ENCODE measurements at regions not wholly inside any gene's neighbourhood (a gene's known extent, or its start where the extent isn't known, plus 50 kb on each side); places are given as distances from the start of the nearest gene placed in this dataset.
"Not testable (repeated sequence)": the region's sequence is repeated elsewhere in the genome, so short reads cannot be mapped to it uniquely, and the experiment has no call there.

- DNase-seq (ENCODE audit: low spot score) = no peak
- no peak for TF ChIP-seq CTCF (IDR thresholded peaks at IDR 0.05)
- no peak for ATAC-seq (ENCODE audit: low FRiP score)
Observed at GRCh38 chr2:134041877-134042276, 212.0 kb upstream of the MGAT5 start.

DNA sequence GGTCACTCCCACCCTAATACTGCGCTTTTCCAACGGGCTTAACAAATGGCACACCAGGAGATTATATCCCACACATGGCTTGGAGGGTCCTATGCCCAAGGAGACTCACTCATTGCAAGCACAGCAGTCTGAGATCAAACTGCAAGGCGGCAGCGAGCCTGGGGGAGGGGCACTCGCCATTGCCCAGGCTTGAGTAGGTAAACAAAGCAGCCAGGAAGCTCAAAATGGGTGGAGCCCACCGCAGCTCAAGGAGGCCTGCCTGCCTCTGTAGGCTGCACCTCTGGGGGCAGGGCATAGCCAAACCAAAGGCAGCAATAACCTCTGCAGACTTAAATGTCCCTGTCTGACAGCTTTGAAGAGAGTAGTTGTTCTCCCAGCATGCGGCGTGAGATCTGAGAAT is 210.8 kb upstream of the MGAT5 start:
- DNase-seq (ENCODE audit: low spot score); ATAC-seq (ENCODE audit: low FRiP score): not testable (repeated sequence)

DNA sequence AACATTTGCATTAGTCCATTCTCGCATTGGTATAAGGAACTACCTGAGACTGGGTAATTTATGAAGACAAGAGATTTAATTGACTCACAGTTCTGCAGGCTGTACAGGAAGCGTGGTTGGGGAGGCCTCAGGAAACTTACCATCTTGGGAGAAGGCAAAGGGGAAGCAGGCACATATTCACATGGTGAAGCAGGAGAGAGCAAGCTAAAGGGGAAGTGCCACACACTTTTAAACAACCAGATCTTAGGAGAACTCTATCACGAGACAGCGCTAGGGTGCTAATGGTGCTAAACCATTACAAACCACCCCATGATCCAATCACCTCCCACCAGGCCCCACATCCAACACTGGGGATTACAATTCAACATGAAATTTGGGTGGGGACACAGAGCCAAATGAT is 201.7 kb upstream of the MGAT5 start:
- no peak for ATAC-seq (ENCODE audit: low FRiP score)
- no peak for DNase-seq (ENCODE audit: low spot score)

GRCh38 chr2:134056173-134056572 is 197.7 kb upstream of the MGAT5 start:
- TF ChIP-seq CTCF (IDR thresholded peaks at IDR 0.05) = no peak
- no peak for DNase-seq (ENCODE audit: low spot score)
- no peak for ATAC-seq (ENCODE audit: low FRiP score)

More for the DNA sequence above, 201.7 kb upstream of the MGAT5 start:
- no peak for TF ChIP-seq CTCF (IDR thresholded peaks at IDR 0.05)

DNA sequence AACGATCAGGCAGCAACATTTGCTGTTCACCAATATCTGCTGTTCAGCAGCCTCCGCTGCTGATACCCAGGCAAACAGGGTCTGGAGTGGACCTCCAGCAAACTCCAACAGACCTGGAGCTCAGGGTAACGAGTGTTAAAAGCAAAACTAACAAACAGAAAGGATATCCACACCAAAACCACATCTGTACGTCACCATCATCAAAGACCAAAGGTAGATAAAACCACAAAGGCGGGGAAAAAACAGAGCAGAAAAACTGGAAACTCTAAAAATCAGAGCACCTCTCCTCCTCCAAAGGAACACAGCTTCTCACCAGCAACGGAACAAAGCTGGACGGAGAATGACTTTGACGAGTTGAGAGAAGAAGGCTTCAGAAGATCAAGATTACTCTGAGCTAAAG is 192.8 kb upstream of the MGAT5 start:
- ATAC-seq (ENCODE audit: low FRiP score); DNase-seq (ENCODE audit: low spot score): not testable (repeated sequence)

DNA sequence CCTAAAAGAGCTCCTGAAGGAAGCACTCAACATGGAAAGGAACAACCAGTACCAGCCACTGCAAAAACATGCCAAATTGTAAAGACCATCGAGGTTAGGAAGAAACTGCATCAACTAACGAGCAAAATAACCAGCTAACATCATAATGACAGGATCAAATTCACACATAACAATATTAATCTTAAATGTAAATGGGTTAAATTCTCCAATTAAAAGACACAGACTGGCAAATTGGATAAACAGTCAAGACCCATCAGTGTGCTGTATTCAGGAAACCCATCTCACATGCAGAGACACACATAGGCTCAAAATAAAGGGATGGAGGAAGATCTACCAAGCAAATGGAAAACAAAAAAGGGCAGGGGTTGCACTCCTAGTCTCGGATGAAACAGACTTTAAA is 191.6 kb upstream of the MGAT5 start:
- not testable (repeated sequence) for ATAC-seq (ENCODE audit: low FRiP score)

DNA sequence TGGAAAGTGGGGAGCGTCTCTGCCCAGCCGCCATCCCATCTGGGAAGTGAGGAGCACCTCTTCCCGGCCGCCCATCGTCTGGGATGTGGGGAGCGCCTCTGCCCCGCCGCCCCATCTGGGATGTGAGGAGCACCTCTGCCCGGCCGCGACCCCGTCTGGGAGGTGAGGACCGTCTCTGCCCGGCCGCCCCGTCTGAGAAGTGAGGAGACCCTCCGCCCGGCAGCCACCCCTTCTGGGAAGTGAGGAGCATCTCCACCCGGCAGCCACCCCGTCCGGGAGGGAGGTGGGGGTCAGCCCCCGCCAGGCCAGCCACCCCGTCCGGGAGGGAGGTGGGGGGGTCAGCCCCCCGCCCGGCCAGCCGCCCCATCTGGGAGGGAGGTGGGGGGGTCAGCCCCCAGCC is 190.0 kb upstream of the MGAT5 start:
- ATAC-seq (ENCODE audit: low FRiP score); DNase-seq (ENCODE audit: low spot score): not testable (repeated sequence)

More for the DNA sequence above, 191.6 kb upstream of the MGAT5 start:
- DNase-seq (ENCODE audit: low spot score) = not testable (repeated sequence)

- ATAC-seq (ENCODE audit: low FRiP score) (no peak), DNase-seq (ENCODE audit: low spot score) (no peak)
- TF ChIP-seq CTCF (IDR thresholded peaks at IDR 0.05) = no peak
Observed at GRCh38 chr2:134070281-134070741, 183.6 kb upstream of the MGAT5 start.

- DNase-seq (ENCODE audit: low spot score) = no peak
- TF ChIP-seq CTCF (IDR thresholded peaks at IDR 0.05) = no peak
- no peak for ATAC-seq (ENCODE audit: low FRiP score)
Observed at GRCh38 chr2:134072341-134072740, 181.5 kb upstream of the MGAT5 start.

Measured in omental fat pad (tissue), 3 donors.